ENCODE measurements at regions not wholly inside any gene's neighbourhood (a gene's known extent, or its start where the extent isn't known, plus 50 kb on each side); places are given as distances from the start of the nearest gene placed in this dataset.
"Not testable (repeated sequence)": the region's sequence is repeated elsewhere in the genome, so short reads cannot be mapped to it uniquely, and the experiment has no call there.

GRCh38 chr4:101415962-101416361 lies 68.6 kb upstream of the PPP3CA start:
- no peak for DNase-seq

- DNase-seq, result no peak
Observed at GRCh38 chr4:101414496-101414895, 67.2 kb upstream of the PPP3CA start.

GRCh38 chr4:101411926-101412325 lies 64.6 kb upstream of the PPP3CA start:
- DNase-seq, result no peak

GRCh38 chr4:101411281-101411910 lies 64.1 kb upstream of the PPP3CA start:
- DNase-seq, result not testable (repeated sequence)

- no peak for DNase-seq
Observed at GRCh38 chr4:101400096-101400495, 52.8 kb upstream of the PPP3CA start.

- DNase-seq, result no peak
Observed at GRCh38 chr4:101398807-101399206, 51.5 kb upstream of the PPP3CA start.
